ENCODE measurements at regions not wholly inside any gene's neighbourhood (a gene's known extent, or its start where the extent isn't known, plus 50 kb on each side); places are given as distances from the start of the nearest gene placed in this dataset.

DNA sequence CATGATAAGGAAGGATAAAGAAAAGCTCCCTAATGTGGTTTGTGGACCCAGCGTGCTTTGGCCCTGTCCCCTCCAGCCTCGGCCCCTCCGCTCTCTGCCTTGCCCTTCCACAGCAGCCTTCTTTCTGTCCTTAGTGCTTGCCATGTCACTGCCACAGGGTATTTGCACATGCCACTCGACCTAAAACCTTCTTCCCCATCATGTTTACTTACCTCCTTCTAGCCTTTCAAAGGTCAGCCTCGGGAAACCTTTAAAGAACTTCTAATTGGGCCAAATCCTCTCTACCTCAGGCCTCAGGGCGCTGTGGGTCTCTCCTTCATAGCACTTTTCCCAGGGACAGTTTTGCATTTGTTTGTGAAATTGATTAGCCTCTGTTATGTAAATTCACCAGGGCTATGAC, 73.0 kb downstream of the SCN11A start:
- H3K27me3 Mint-ChIP-seq = peaks cover 5 to 21% of the 10 kb centered on the region in 2 donors
- H3K36me3 Mint-ChIP-seq = peaks cover 0 to 3% of the 10 kb centered on the region in 2 donors
- no peaks in the 10 kb centered on the region for H3K4me1 Mint-ChIP-seq
- H3K4me3 Mint-ChIP-seq = no peak overlapping the region
- no peak overlapping the region for H3K27ac Mint-ChIP-seq
- ATAC-seq (replicated peaks) = no peak
- DNase-seq = no peak
- no peaks in the 10 kb centered on the region for H3K9me3 Mint-ChIP-seq

DNA sequence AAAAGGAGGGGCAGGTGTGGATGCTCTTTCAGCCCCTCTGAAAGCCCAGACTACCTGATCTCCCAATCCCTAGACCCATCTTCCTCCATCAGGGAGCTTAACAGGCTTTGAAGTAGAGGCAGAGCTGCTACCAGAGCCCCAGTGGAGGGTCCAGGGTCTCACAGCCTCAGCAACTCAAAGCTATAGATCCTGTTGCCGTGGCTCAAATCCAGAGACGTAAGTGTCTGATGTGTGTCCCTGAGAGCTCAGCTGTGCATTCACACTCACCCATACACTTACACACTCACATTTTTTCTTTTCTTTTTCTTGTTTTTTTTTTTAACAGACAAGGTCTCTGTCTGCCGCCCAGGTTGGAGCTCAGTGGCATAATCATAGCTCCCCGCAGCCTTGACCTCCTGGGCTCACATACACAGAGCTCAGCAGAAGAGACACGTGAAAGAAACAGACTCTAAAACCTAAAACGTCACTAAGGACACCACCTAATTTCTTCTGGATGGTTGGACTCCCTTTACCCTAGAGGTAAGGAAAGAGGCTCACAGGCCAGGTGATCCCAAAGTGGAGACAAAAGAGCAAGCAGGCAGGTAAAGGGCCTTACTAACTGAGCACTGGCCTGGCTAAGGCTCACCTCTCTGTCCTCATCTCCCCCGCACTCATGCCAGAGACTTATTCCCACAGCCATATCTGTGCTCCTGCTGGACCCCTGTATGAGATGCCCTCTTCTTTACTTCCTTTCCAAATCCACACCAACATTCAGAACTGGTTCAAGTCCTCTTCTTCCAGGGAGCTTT, 80.7 kb downstream of the SCN11A start:
- ATAC-seq (replicated peaks) (no peak), DNase-seq (no peak)
- Mint-ChIP-seq H3K36me3 (no peaks in the 10 kb centered on the region), H3K27me3 (peaks cover 6 to 18% of the 10 kb centered on the region in 2 donors), H3K4me3 (no peak overlapping the region), H3K27ac (no peak overlapping the region), H3K4me1 (no peaks in the 10 kb centered on the region), H3K9me3 (no peaks in the 10 kb centered on the region)

DNA sequence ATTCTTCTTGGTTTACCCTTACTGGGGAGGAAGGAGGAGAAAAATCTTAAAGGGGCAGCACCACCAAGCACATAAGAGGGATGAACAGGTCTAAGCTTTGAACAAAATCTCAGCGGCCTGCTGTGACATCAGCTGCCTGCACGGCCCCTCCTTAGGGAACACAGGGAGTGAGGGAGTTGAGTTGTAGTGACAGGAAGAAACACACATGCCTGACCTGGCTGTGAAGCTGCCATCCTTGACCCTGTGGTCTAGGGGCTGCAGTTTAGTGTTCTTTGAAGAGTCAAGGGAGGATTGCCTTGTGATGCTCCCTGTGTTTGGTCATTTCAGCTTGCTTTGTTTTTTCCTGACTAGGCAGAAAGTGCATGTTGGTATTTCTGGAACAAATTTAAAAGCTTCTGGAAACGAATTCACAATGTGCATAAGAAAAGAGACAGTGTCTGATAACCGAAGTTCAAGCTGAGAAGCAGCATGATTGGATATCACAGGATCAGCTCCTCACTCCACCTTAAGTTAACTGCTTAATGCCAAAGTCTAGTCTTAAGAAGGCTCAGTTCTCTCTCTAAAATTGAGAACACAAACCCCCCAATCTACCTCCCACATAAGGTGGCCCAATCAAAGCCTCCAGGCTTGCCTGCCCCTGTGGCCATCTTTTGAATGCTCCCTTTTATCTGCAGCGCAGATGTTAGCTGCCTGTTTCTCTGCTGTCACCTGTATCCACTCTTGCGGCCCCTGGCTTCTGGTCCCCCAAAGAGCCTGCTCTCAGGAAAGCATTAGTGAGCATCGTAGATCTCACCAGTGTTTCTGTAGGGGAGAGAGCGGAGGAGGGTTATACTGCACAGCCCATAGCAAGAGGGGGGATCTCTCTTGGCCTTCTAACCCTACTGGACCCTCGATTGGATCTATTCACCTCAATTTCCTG, 82.2 kb downstream of the SCN11A start:
- Mint-ChIP-seq H3K27ac (no peak overlapping the region), H3K36me3 (no peaks in the 10 kb centered on the region), H3K4me1 (no peaks in the 10 kb centered on the region), H3K9me3 (no peaks in the 10 kb centered on the region), H3K27me3 (peaks cover 6 to 18% of the 10 kb centered on the region in 2 donors), H3K4me3 (no peak overlapping the region)
- DNase-seq (no peak), ATAC-seq (replicated peaks) (no peak)

DNA sequence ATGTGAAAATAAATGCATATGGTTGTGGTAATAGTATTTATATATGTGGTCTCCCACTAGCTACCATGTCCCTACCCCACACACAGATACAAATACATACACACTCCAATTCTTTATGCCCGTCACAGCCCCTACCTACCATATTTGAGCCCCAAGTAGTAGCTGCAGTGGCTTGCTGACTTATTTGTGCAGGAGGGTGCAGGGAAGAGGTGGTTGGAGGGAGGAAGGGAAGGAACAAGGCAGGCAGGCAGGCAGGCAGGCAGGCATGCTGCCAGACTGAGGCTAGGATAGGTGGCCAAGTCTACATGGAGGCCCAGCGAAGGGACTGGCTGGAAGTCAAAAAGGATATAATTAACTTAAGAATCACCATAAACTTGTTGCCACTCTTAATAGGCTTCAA, 82.9 kb downstream of the SCN11A start:
- Mint-ChIP-seq H3K27ac (no peak overlapping the region), H3K36me3 (no peaks in the 10 kb centered on the region), H3K4me3 (no peak overlapping the region), H3K4me1 (no peaks in the 10 kb centered on the region), H3K27me3 (peaks cover 6 to 18% of the 10 kb centered on the region in 2 donors), H3K9me3 (no peaks in the 10 kb centered on the region)
- ATAC-seq (replicated peaks) (no peak), DNase-seq (no peak)

DNA sequence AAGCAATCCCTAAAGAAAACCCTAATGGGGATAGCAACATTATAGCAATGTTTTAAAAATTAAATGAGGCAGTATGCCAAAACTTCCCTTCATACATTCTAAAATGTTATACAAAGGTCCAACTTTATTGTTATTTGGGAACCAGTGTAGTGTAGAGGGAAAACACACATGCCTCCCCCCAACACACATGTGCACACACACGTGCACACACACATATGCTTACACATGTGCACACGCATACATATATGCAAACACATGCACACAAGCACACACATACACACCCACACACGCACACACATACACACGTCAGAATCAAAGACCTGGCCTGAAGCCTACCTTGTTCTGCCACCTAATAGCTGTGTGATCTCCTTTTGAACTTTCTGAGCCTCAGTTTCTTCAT, 83.3 kb downstream of the SCN11A start:
- Mint-ChIP-seq H3K9me3 (no peaks in the 10 kb centered on the region), H3K4me1 (no peaks in the 10 kb centered on the region), H3K27ac (no peak overlapping the region), H3K4me3 (no peak overlapping the region), H3K36me3 (no peaks in the 10 kb centered on the region), H3K27me3 (peaks cover 6 to 18% of the 10 kb centered on the region in 2 donors)
- ATAC-seq (replicated peaks) (no peak), DNase-seq (no peak)

DNA sequence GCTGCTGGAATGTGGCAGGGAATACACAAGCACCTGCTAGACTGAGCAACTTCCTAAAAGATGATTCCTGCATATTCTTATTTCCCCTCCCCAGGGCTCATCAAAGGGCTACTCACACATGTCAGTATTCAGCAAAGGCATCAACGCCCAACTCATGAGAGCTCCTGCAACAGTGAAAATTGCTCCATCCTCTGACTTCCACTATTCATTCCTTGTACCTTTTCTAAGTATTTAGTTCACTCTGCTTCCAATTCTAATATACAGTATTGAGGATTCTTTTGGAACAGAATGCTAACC, 84.1 kb downstream of the SCN11A start:
- H3K27ac Mint-ChIP-seq = no peak overlapping the region

DNA sequence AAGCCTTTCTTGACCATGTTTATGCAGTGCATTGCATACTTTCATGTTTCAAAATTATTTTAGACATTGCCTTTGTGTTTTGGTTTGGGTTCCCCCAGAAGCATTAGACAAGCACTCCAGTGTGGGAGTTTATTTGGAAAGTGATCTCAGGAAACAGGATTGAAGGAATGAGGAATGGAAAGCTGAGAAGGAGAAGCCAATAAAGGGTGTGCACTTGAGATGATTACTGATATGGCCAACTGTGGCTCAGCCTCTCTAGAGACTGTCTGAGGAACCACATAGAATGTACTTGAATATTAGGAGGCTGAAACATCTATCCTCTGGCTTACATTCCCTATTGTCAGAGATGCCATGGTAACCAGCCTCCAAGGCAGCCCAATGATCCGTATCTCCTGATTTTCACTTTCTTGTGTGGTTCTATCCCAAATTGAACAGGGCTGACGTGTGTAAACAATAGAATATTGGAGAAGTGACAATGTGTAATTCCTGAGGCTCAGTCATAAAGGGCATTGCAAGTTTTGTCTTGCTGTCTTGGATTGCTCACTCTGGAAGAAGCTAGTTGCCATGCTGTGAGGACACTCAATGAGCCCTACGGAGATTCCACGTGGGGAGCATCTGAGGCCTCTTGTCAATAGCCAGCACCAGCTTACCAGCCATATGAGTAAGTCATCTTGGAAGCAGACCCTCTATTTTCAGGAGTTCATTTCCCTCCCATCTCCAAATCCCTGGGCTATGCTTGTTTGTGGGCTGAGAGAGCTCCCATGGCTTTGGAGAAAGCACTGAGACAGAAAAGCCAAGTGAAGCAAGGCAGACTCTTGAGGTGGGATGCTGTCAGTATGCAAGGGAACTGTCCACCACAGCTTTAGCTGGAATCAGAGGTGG, 84.7 kb downstream of the SCN11A start:
- peaks cover 6 to 12% of the 10 kb centered on the region in 2 donors for H3K27me3 Mint-ChIP-seq
- no peak overlapping the region for H3K4me3 Mint-ChIP-seq
- no peaks in the 10 kb centered on the region for H3K36me3 Mint-ChIP-seq
- H3K27ac Mint-ChIP-seq = no peak overlapping the region
- no peaks in the 10 kb centered on the region for H3K4me1 Mint-ChIP-seq
- H3K9me3 Mint-ChIP-seq = no peaks in the 10 kb centered on the region
- ATAC-seq (replicated peaks) = no peak
- DNase-seq = no peak

More for the DNA sequence above, 84.1 kb downstream of the SCN11A start:
- no peaks in the 10 kb centered on the region for H3K9me3 Mint-ChIP-seq
- H3K4me3 Mint-ChIP-seq = no peak overlapping the region
- no peaks in the 10 kb centered on the region for H3K4me1 Mint-ChIP-seq
- no peak for ATAC-seq (replicated peaks)
- no peak for DNase-seq
- peaks cover 6 to 15% of the 10 kb centered on the region in 2 donors for H3K27me3 Mint-ChIP-seq
- H3K36me3 Mint-ChIP-seq = no peaks in the 10 kb centered on the region

DNA sequence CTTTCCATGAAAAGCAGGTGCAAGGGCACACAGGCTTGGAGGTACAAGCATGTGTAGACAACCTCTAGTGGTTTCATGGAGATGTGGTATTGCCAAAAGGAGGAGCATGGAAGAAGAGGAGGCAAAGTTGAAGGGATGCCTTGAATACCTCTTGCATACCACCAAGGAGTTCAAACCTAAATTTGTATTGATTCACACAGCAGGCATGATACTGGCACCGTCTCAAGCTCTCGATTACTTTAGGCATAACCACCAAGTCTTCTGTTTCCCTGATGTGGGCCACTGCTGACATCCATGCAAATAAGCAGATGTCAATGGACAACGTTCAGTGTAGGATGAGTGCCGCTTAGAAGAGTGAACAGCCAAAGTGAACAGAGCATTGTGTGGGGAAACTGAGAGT, 87.1 kb downstream of the SCN11A start:
- DNase-seq (no peak), ATAC-seq (replicated peaks) (no peak)
- Mint-ChIP-seq H3K27ac (no peak overlapping the region), H3K27me3 (peaks cover 0 to 6% of the 10 kb centered on the region in 2 donors), H3K4me3 (no peak overlapping the region), H3K4me1 (peaks cover 0 to 3% of the 10 kb centered on the region in 2 donors), H3K36me3 (no peaks in the 10 kb centered on the region), H3K9me3 (no peaks in the 10 kb centered on the region)

DNA sequence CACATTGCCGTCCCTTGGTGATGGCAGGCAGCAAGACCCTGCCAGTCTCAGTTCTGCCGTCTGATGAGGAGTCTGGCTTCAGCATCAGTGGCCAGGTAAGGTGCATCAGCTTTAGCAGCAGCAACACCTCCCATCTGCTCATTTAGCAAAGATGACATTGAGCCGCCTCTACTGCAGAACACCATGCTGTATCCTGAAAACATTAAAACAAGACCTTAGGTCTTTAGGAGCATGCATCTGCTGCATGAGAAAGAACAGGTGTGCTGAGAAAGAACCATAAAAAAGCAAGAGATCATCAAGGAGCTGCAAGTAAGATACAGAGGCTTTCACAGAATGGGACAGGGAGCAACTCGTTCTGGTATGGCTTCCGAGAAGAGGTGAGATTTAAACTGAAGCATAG, 87.5 kb downstream of the SCN11A start:
- no peaks in the 10 kb centered on the region for H3K9me3 Mint-ChIP-seq

DNA sequence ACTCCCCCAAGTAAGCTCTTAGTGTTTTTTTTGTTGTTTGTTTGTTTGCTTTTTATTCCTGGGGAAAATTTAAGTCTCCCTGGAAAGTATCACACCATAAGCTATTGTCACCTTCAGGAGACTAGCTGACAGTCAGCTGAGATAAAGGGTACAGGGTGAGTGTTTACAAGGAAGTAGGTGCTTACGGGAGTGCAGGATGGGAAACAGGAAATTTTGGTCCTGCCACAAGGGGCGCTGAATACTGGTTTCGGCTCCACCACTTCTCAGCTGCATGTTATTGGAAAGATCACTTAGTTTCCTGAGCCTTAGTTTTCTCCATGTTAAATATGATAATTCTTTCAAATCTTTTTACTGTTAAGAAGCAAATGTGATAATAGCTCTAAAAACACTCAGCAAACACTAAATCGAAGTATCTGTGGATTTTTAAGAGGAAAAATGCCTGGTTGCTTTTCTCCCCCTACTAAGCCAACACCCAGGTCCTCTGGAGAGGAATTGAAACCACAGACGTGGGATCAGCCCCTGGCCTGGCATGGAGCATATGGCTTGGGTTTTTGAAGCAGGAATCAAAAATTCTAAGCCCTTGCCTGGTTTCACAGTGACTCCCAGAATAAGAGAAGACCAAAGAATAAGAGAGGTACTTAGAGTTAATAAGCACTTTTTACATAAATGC, 90.7 kb downstream of the SCN11A start:
- ATAC-seq (replicated peaks) = peak; percentile 48 to 62
- Mint-ChIP-seq H3K9me3 (no peaks in the 10 kb centered on the region), H3K4me3 (no peak overlapping the region), H3K27ac (no peak overlapping the region), H3K27me3 (no peaks in the 10 kb centered on the region), H3K4me1 (peaks cover 0 to 3% of the 10 kb centered on the region in 2 donors), H3K36me3 (no peaks in the 10 kb centered on the region)
- DNase-seq = no peak

More for the DNA sequence above, 87.5 kb downstream of the SCN11A start:
- peaks cover 0 to 6% of the 10 kb centered on the region in 2 donors for H3K27me3 Mint-ChIP-seq
- ATAC-seq (replicated peaks) (no peak), DNase-seq (no peak)
- peaks cover 0 to 3% of the 10 kb centered on the region in 2 donors for H3K4me1 Mint-ChIP-seq
- no peak overlapping the region for H3K27ac Mint-ChIP-seq
- no peak overlapping the region for H3K4me3 Mint-ChIP-seq
- no peaks in the 10 kb centered on the region for H3K36me3 Mint-ChIP-seq

DNA sequence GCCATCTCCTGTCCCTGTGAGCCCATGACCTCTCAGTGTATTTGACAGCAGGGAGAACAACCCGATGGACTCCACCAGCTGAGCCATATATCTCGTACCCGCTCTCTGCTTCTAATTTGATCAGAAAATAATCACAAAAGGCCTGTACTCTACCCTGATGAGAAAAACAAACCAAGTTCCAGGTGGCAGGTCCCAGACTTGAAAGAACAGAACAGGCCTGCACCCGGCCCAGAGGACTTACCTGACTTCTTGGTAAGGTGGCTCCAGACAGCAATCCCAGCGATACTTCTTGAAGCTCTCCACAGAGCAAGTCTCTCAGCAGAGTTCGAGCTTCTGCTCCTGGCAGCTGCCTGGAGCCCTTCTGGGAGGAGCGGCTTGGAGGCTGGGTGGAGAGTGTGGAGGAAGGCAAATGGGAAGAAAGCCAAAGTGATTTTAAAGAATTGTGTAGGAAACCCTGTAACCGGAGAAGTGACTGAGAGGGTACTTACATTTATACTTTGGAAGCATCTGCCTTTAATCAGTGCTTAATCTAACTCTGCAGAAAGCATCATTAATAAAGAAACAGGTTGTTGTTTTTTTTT, 91.6 kb downstream of the SCN11A start:
- DNase-seq (no peak), ATAC-seq (replicated peaks) (no peak)
- no peaks in the 10 kb centered on the region for H3K9me3 Mint-ChIP-seq
- no peaks in the 10 kb centered on the region for H3K27me3 Mint-ChIP-seq
- no peak overlapping the region for H3K27ac Mint-ChIP-seq
- H3K4me1 Mint-ChIP-seq = peaks cover 0 to 3% of the 10 kb centered on the region in 2 donors
- no peak overlapping the region for H3K4me3 Mint-ChIP-seq
- H3K36me3 Mint-ChIP-seq = no peaks in the 10 kb centered on the region

DNA sequence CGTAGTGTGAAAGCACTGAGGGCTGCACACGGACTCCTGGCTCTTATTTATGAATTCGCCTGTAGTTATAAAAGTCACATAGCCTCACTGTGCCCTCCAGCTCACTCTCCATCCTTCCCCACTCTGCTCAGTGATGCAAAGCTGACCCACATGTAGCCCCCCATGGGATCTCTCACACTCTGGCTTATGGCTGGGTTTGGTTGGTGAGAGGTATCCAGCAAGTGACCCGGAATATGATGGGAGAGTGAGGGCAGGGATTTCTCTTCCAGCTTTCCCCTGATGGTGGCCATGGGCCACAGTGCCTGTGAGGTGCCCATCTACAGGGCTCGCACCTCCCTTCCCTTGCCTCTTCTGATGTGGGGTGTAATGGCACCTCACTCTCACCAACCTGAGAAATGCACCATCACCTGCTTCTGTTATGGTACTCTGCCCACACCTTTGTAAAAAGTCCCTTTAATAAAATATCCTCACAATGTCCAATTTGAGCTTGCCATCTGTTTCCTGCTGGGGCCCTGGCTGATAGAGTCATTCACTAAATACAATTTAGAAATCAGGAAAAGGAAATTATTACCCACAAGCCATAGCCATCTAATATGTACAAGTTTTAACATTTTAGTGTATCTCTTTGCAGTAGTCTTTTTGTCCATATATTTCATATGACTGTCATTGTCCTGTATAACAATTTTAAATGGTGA, 93.6 kb downstream of the SCN11A start:
- H3K4me3 Mint-ChIP-seq = no peak overlapping the region
- H3K9me3 Mint-ChIP-seq = no peaks in the 10 kb centered on the region
- H3K27me3 Mint-ChIP-seq = no peaks in the 10 kb centered on the region
- peaks cover 0 to 3% of the 10 kb centered on the region in 2 donors for H3K4me1 Mint-ChIP-seq
- DNase-seq (no peak), ATAC-seq (replicated peaks) (no peak)
- H3K36me3 Mint-ChIP-seq = no peaks in the 10 kb centered on the region
- no peak overlapping the region for H3K27ac Mint-ChIP-seq

DNA sequence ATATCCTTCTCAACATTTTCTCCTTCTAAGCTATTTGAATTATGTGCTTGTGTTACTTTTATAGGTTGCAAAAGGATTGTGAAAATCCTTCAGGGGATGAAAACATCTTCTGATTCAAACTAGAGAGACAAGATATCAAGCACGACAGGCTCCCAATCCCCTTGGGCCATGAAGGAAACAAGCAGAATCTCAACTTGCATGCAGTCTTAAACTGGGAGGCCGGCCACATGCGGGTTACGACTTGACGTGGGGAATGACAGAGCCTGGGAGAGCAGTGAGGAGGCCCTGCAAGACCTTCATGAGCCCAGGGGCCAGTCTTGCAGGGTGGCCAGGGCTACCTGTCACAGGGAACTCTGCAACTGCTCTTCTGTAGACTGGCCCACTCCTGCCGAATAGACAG, 94.4 kb downstream of the SCN11A start:
- Mint-ChIP-seq H3K27ac (no peak overlapping the region), H3K36me3 (no peaks in the 10 kb centered on the region), H3K27me3 (peaks cover 0 to 8% of the 10 kb centered on the region in 2 donors), H3K4me1 (peaks cover 0 to 3% of the 10 kb centered on the region in 2 donors), H3K9me3 (no peaks in the 10 kb centered on the region), H3K4me3 (no peak overlapping the region)
- ATAC-seq (replicated peaks) (no peak), DNase-seq (no peak)
